Hepatocyte (in vitro differentiated cells): ENCODE measurements at regions not wholly inside any gene's neighbourhood (a gene's known extent, or its start where the extent isn't known, plus 50 kb on each side); places are given as distances from the start of the nearest gene placed in this dataset.

Experiments
- CTCF ChIP-seq: fragments of 200-600 bp; sonication (generic); IDR thresholded peaks from 2 replicates; pipeline ENCODE4 v1.5.1; 2016; ENCODE audit warnings: antibody characterized with exemption, mild to moderate bottlenecking; ENCODE audit not compliant: poor library complexity
- EZH2 ChIP-seq: fragments of 200-600 bp; sonication (generic); IDR thresholded peaks from 2 replicates; pipeline ENCODE4 v1.6.1; 2016; ENCODE audit warnings: antibody characterized with exemption, mild to moderate bottlenecking, borderline replicate concordance
- EZH2phosphoT487 ChIP-seq: fragments of 200-600 bp; sonication (generic); IDR thresholded peaks from one replicate; pipeline ENCODE4 v1.6.1; 2018; ENCODE audit warnings: antibody characterized with exemption, mild to moderate bottlenecking, low read depth, moderate library complexity; ENCODE audit not compliant: unreplicated experiment, severe bottlenecking

- no peak for TF ChIP-seq CTCF
- TF ChIP-seq EZH2: no peak
- TF ChIP-seq EZH2phosphoT487: no peak
Measured at GRCh38 chr4:137722910-137723309, 190.6 kb upstream of the PCDH18 start.
